ENCODE measurements at regions not wholly inside any gene's neighbourhood (a gene's known extent, or its start where the extent isn't known, plus 50 kb on each side); places are given as distances from the start of the nearest gene placed in this dataset.
"Not testable (repeated sequence)": the region's sequence is repeated elsewhere in the genome, so short reads cannot be mapped to it uniquely, and the experiment has no call there.

- DNase-seq (ENCODE audit: low read depth, low spot score) = no peak
- TF ChIP-seq EZH2 (IDR thresholded peaks at IDR 0.05; ENCODE audit: low read length) (no peak), CTCF (optimal IDR thresholded peaks at IDR 0.05 in 1 of 3, IDR thresholded peaks at IDR 0.05 in 1 of 3, conservative IDR thresholded peaks at IDR 0.05 in 1 of 3; ENCODE audit: extremely low read depth in 1 of 3, insufficient read depth in 2 of 3, low read length in 3 of 3) (no peak)
- H4K20me1 ChIP-seq (ENCODE audit: control insufficient read depth, extremely low read depth, insufficient read depth, low read length) = no peaks in the 10 kb centered on the region
- H3K27ac ChIP-seq (ENCODE audit: control insufficient read depth, insufficient read depth, low read length) = no peak overlapping the region
- no peak overlapping the region for H3K4me2 ChIP-seq (ENCODE audit: control insufficient read depth, extremely low read depth, insufficient read depth, low read depth, low read length)
- no peak for FAIRE-seq
- H3K4me1 ChIP-seq (ENCODE audit: control insufficient read depth, extremely low read depth, insufficient read depth, low read length) = peaks cover 14% of the 10 kb centered on the region
- H3K9ac ChIP-seq (ENCODE audit: control insufficient read depth, extremely low read depth, insufficient read depth, low read length) = no peak overlapping the region
- peaks cover 16% of the 10 kb centered on the region for H3K9me3 ChIP-seq (ENCODE audit: control insufficient read depth, low read depth, low read length)
- no peaks in the 10 kb centered on the region for H3K27me3 ChIP-seq (ENCODE audit: control insufficient read depth, extremely low read depth, insufficient read depth, low read length)
- H3K4me3 ChIP-seq (ENCODE audit: control insufficient read depth in 2 of 3, extremely low read depth in 1 of 3, insufficient read depth in 2 of 3, low read depth in 1 of 3, low read length in 3 of 3) = no peak overlapping the region
- H3K79me2 ChIP-seq (ENCODE audit: control insufficient read depth, insufficient read depth, low read length) = no peaks in the 10 kb centered on the region
- dilution Hi-C loops (cut with MboI; ENCODE audit: extremely low pct_ligation_motif_present, low sequenced_read_pairs) = no loop called here
- H3K36me3 ChIP-seq (ENCODE audit: control insufficient read depth in 2 of 2, extremely low read depth in 1 of 2, insufficient read depth in 2 of 2, low read length in 2 of 2) = no peaks in the 10 kb centered on the region
- H3K9me1 ChIP-seq (ENCODE audit: control insufficient read depth, extremely low read depth, insufficient read depth, low read length) = no peaks in the 10 kb centered on the region
- no peak overlapping the region for H2AFZ ChIP-seq (ENCODE audit: control insufficient read depth, low read length)
These were observed 202.6 kb upstream of the ARL4C start for GRCh38 chr2:234699456-234699855.

GRCh38 chr2:234697300-234697876 lies 200.5 kb upstream of the ARL4C start:
- H3K4me2 ChIP-seq (ENCODE audit: control insufficient read depth, extremely low read depth, insufficient read depth, low read depth, low read length); H4K20me1 ChIP-seq (ENCODE audit: control insufficient read depth, extremely low read depth, insufficient read depth, low read length); H3K27ac ChIP-seq (ENCODE audit: control insufficient read depth, insufficient read depth, low read length); dilution Hi-C loops (cut with MboI; ENCODE audit: extremely low pct_ligation_motif_present, low sequenced_read_pairs); H3K36me3 ChIP-seq (ENCODE audit: control insufficient read depth in 2 of 2, extremely low read depth in 1 of 2, insufficient read depth in 2 of 2, low read length in 2 of 2); H3K9ac ChIP-seq (ENCODE audit: control insufficient read depth, extremely low read depth, insufficient read depth, low read length); H3K79me2 ChIP-seq (ENCODE audit: control insufficient read depth, insufficient read depth, low read length); DNase-seq (ENCODE audit: low read depth, low spot score); H3K4me3 ChIP-seq (ENCODE audit: control insufficient read depth in 2 of 3, extremely low read depth in 1 of 3, insufficient read depth in 2 of 3, low read depth in 1 of 3, low read length in 3 of 3); H3K27me3 ChIP-seq (ENCODE audit: control insufficient read depth, extremely low read depth, insufficient read depth, low read length); H3K4me1 ChIP-seq (ENCODE audit: control insufficient read depth, extremely low read depth, insufficient read depth, low read length); FAIRE-seq; H2AFZ ChIP-seq (ENCODE audit: control insufficient read depth, low read length); H3K9me1 ChIP-seq (ENCODE audit: control insufficient read depth, extremely low read depth, insufficient read depth, low read length): not testable (repeated sequence)
- H3K9me3 ChIP-seq (ENCODE audit: control insufficient read depth, low read depth, low read length) = peaks cover 17% of the 10 kb centered on the region

- Histone ChIP-seq H3K4me1 (ENCODE audit: control insufficient read depth, extremely low read depth, insufficient read depth, low read length) (peaks cover 11% of the 10 kb centered on the region), H4K20me1 (ENCODE audit: control insufficient read depth, extremely low read depth, insufficient read depth, low read length) (no peaks in the 10 kb centered on the region), H2AFZ (ENCODE audit: control insufficient read depth, low read length) (no peak overlapping the region), H3K27ac (ENCODE audit: control insufficient read depth, insufficient read depth, low read length) (no peak overlapping the region), H3K4me2 (ENCODE audit: control insufficient read depth, extremely low read depth, insufficient read depth, low read depth, low read length) (no peak overlapping the region), H3K9me1 (ENCODE audit: control insufficient read depth, extremely low read depth, insufficient read depth, low read length) (no peaks in the 10 kb centered on the region), H3K9ac (ENCODE audit: control insufficient read depth, extremely low read depth, insufficient read depth, low read length) (no peak overlapping the region), H3K9me3 (ENCODE audit: control insufficient read depth, low read depth, low read length) (peaks cover 17% of the 10 kb centered on the region), H3K79me2 (ENCODE audit: control insufficient read depth, insufficient read depth, low read length) (no peaks in the 10 kb centered on the region), H3K36me3 (ENCODE audit: control insufficient read depth in 2 of 2, extremely low read depth in 1 of 2, insufficient read depth in 2 of 2, low read length in 2 of 2) (no peaks in the 10 kb centered on the region), H3K27me3 (ENCODE audit: control insufficient read depth, extremely low read depth, insufficient read depth, low read length) (no peaks in the 10 kb centered on the region), H3K4me3 (ENCODE audit: control insufficient read depth in 2 of 3, extremely low read depth in 1 of 3, insufficient read depth in 2 of 3, low read depth in 1 of 3, low read length in 3 of 3) (no peak overlapping the region)
- no peak for TF ChIP-seq CTCF (optimal IDR thresholded peaks at IDR 0.05 in 1 of 3, IDR thresholded peaks at IDR 0.05 in 1 of 3, conservative IDR thresholded peaks at IDR 0.05 in 1 of 3; ENCODE audit: extremely low read depth in 1 of 3, insufficient read depth in 2 of 3, low read length in 3 of 3)
- no peak for TF ChIP-seq EZH2 (IDR thresholded peaks at IDR 0.05; ENCODE audit: low read length)
- DNase-seq (ENCODE audit: low read depth, low spot score) (no peak), FAIRE-seq (no peak)
- dilution Hi-C loops (cut with MboI; ENCODE audit: extremely low pct_ligation_motif_present, low sequenced_read_pairs) = no loop called here
These were observed 199.1 kb upstream of the ARL4C start for GRCh38 chr2:234695981-234696380.

All from keratinocyte (primary cell).